ENCODE measurements at regions not wholly inside any gene's neighbourhood (a gene's known extent, or its start where the extent isn't known, plus 50 kb on each side); places are given as distances from the start of the nearest gene placed in this dataset.

DNA sequence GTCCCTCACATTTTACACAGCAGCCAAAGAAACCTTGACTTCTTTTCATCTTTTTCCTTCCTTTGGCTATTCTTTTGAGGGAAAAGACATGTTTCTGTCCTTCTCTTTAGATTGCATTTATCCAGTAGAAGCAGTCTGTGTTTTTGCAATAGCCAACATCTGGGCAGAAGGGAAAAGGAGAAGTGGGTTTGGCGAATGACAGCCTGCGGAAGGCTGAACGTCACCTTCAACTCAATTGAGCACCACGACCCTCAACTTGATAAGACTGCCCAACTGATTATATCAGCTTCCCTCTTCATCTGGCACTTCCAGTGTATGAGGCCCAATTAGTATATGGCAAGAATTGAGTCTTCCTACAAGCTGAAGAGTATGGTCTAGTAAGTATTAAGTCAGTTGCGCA, 1997.6 kb upstream of the WWC1 start:
- Histone ChIP-seq H3K27ac (ENCODE audit: insufficient read depth, low read length, poor library complexity, severe bottlenecking) (no peak overlapping the region), H3K4me3 (ENCODE audit: low read depth, low read length) (no peak overlapping the region), H3K4me1 (ENCODE audit: control insufficient read depth, insufficient read depth, low read length, poor library complexity, severe bottlenecking) (no peaks in the 10 kb centered on the region), H3K36me3 (ENCODE audit: control insufficient read depth, insufficient read depth, low read length) (no peaks in the 10 kb centered on the region), H3K9me3 (ENCODE audit: control insufficient read depth in 2 of 2, low read length in 2 of 2) (peaks cover 0 to 7% of the 10 kb centered on the region in 2 experiments), H3K27me3 (ENCODE audit: control insufficient read depth, insufficient read depth, low read length) (no peaks in the 10 kb centered on the region)
- DNase-seq, result no peak
- Mint-ChIP-seq H3K4me1 (no peaks in the 10 kb centered on the region), H3K9me3 (peaks cover 4 to 16% (median 9%) of the 10 kb centered on the region in 7 donors), H3K4me3 (no peak overlapping the region), H3K36me3 (no peaks in the 10 kb centered on the region), H3K27ac (no peak overlapping the region), H3K27me3 (no peaks in the 10 kb centered on the region)
- no peak for ATAC-seq (ENCODE audit: low read depth in 2 of 2)

DNA sequence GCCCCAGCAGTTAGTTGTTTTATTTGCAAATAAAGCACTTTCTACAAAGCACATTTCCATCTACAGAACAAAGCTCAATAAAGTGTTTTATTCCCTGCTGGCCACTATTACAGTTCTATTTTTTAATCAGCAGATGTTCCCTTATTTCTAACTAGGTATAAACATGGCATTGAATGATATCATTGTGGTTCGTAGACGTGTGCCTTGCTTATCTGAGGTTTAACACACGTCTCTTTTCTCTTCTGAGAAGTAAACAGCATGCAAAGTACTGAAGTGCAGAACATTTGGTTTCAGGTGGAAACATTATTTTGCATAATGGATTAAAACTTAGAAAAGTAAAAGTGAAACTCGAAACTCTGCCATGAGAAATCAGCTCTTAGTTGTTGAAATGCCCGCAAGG, 1989.3 kb upstream of the WWC1 start:
- H3K36me3 ChIP-seq (ENCODE audit: control insufficient read depth, insufficient read depth, low read length), result no peaks in the 10 kb centered on the region
- DNase-seq (no peak), ATAC-seq (ENCODE audit: low read depth in 2 of 2) (no peak)
- Mint-ChIP-seq H3K36me3 (no peaks in the 10 kb centered on the region), H3K27ac (no peak overlapping the region), H3K9me3 (peaks cover under 1 to 30% (median 13%) of the 10 kb centered on the region in 7 donors), H3K27me3 (no peaks in the 10 kb centered on the region), H3K4me3 (no peak overlapping the region), H3K4me1 (no peaks in the 10 kb centered on the region)
- H3K27me3 ChIP-seq (ENCODE audit: control insufficient read depth, insufficient read depth, low read length), result no peaks in the 10 kb centered on the region
- peaks cover 0 to 3% of the 10 kb centered on the region in 2 experiments for H3K9me3 ChIP-seq (ENCODE audit: control insufficient read depth in 2 of 2, low read length in 2 of 2)
- H3K4me1 ChIP-seq (ENCODE audit: control insufficient read depth, insufficient read depth, low read length, poor library complexity, severe bottlenecking), result no peaks in the 10 kb centered on the region
- H3K4me3 ChIP-seq (ENCODE audit: low read depth, low read length), result no peak overlapping the region
- no peak overlapping the region for H3K27ac ChIP-seq (ENCODE audit: insufficient read depth, low read length, poor library complexity, severe bottlenecking)

DNA sequence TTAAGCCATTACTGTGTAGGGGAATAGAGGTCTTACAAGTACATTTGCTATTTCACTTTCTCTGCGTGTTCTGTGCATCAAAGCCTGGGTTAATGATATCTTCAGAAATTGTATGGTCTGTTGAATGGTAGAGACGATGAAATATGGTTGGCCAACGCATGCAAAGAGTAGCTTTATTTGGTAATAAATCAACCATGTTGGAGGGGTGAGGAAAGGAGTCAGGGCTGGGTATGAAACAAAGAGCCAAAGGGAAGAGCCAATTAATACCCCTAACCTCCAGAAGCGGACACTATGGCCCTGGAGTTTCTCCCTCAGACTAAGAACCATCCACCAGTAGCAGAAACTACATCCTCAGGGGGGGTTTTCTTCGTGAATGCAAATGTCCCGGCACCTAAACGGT, 1974.0 kb upstream of the WWC1 start:
- H3K27ac Mint-ChIP-seq, result no peak overlapping the region
- H3K4me3 ChIP-seq (ENCODE audit: low read depth, low read length), result no peak overlapping the region
- H3K27me3 ChIP-seq (ENCODE audit: control insufficient read depth, insufficient read depth, low read length), result no peaks in the 10 kb centered on the region
- no peaks in the 10 kb centered on the region for H3K9me3 ChIP-seq (ENCODE audit: control insufficient read depth in 2 of 2, low read length in 2 of 2)
- no peak for DNase-seq
- no peaks in the 10 kb centered on the region for H3K4me1 Mint-ChIP-seq
- no peak overlapping the region for H3K27ac ChIP-seq (ENCODE audit: insufficient read depth, low read length, poor library complexity, severe bottlenecking)
- H3K9me3 Mint-ChIP-seq, result peaks cover 0 to 19% (median 7%) of the 10 kb centered on the region in 7 donors
- H3K4me1 ChIP-seq (ENCODE audit: control insufficient read depth, insufficient read depth, low read length, poor library complexity, severe bottlenecking), result no peaks in the 10 kb centered on the region
- no peaks in the 10 kb centered on the region for H3K27me3 Mint-ChIP-seq
- H3K36me3 Mint-ChIP-seq, result no peaks in the 10 kb centered on the region
- ATAC-seq (ENCODE audit: low read depth in 2 of 2), result no peak
- H3K4me3 Mint-ChIP-seq, result no peak overlapping the region
- H3K36me3 ChIP-seq (ENCODE audit: control insufficient read depth, insufficient read depth, low read length), result no peaks in the 10 kb centered on the region

DNA sequence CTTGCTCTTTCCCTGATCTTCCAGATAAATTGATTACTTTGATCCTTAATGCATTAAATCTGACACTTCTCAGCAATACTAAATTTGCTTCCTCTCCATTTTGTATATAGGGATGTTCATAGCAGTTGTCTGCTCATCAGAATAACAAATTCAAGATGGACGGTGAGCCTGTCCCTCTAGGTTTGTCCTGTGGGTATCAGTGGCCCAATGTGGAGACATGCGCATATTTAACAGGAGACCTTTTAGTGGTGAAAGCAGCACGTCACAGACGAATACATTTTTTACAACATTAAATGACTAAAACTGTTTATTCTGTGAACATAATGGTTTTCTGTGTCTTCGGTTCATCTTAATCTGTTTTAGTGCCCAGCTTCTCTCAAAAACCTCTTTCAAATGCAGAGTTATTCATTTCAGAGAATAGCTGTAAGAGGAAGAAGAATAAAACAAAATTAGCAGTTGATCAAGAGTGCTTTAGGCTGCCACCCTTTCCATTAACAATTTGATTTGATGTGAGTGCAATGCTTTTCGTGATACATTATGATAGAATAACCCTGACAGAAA, 1970.4 kb upstream of the WWC1 start:
- H3K4me3 Mint-ChIP-seq, result no peak overlapping the region
- H3K9me3 Mint-ChIP-seq, result peaks cover 0 to 18% (median 9%) of the 10 kb centered on the region in 7 donors
- no peak overlapping the region for H3K27ac Mint-ChIP-seq
- Histone ChIP-seq H3K4me3 (ENCODE audit: low read depth, low read length) (no peak overlapping the region), H3K27me3 (ENCODE audit: control insufficient read depth, insufficient read depth, low read length) (no peaks in the 10 kb centered on the region), H3K9me3 (ENCODE audit: control insufficient read depth in 2 of 2, low read length in 2 of 2) (no peaks in the 10 kb centered on the region), H3K36me3 (ENCODE audit: control insufficient read depth, insufficient read depth, low read length) (no peaks in the 10 kb centered on the region), H3K27ac (ENCODE audit: insufficient read depth, low read length, poor library complexity, severe bottlenecking) (no peak overlapping the region), H3K4me1 (ENCODE audit: control insufficient read depth, insufficient read depth, low read length, poor library complexity, severe bottlenecking) (no peaks in the 10 kb centered on the region)
- H3K4me1 Mint-ChIP-seq, result no peaks in the 10 kb centered on the region
- no peaks in the 10 kb centered on the region for H3K36me3 Mint-ChIP-seq
- H3K27me3 Mint-ChIP-seq, result no peaks in the 10 kb centered on the region
- ATAC-seq (ENCODE audit: low read depth in 2 of 2) (no peak), DNase-seq (no peak)

DNA sequence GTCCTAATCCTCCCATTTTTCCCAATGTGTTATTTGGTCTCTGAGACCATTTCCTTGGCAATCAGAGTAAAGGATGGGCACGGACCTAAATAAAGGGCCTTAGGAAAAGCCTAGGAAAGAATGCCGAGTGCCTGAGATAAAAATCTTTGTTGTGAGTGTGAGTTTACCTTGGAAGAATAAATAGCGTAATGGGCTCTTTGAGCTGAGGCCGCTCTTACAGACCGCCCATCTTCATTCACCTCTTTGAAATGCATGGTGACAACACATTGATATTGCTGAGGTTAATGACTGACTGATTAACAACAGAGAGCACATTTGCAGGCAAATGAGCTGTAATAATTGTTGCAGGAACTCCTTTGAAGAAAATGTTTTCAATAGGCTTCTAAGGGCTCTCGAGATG, 1967.1 kb upstream of the WWC1 start:
- Mint-ChIP-seq H3K4me1 (no peaks in the 10 kb centered on the region), H3K4me3 (no peak overlapping the region), H3K27me3 (no peaks in the 10 kb centered on the region), H3K36me3 (no peaks in the 10 kb centered on the region), H3K9me3 (peaks cover 0 to 13% (median 5%) of the 10 kb centered on the region in 7 donors), H3K27ac (no peak overlapping the region)
- no peak for DNase-seq
- ATAC-seq (ENCODE audit: low read depth in 2 of 2), result no peak
- no peak overlapping the region for H3K27ac ChIP-seq (ENCODE audit: insufficient read depth, low read length, poor library complexity, severe bottlenecking)
- H3K4me1 ChIP-seq (ENCODE audit: control insufficient read depth, insufficient read depth, low read length, poor library complexity, severe bottlenecking), result no peaks in the 10 kb centered on the region
- no peaks in the 10 kb centered on the region for H3K9me3 ChIP-seq (ENCODE audit: control insufficient read depth in 2 of 2, low read length in 2 of 2)
- no peak overlapping the region for H3K4me3 ChIP-seq (ENCODE audit: low read depth, low read length)
- no peaks in the 10 kb centered on the region for H3K36me3 ChIP-seq (ENCODE audit: control insufficient read depth, insufficient read depth, low read length)
- H3K27me3 ChIP-seq (ENCODE audit: control insufficient read depth, insufficient read depth, low read length), result no peaks in the 10 kb centered on the region

DNA sequence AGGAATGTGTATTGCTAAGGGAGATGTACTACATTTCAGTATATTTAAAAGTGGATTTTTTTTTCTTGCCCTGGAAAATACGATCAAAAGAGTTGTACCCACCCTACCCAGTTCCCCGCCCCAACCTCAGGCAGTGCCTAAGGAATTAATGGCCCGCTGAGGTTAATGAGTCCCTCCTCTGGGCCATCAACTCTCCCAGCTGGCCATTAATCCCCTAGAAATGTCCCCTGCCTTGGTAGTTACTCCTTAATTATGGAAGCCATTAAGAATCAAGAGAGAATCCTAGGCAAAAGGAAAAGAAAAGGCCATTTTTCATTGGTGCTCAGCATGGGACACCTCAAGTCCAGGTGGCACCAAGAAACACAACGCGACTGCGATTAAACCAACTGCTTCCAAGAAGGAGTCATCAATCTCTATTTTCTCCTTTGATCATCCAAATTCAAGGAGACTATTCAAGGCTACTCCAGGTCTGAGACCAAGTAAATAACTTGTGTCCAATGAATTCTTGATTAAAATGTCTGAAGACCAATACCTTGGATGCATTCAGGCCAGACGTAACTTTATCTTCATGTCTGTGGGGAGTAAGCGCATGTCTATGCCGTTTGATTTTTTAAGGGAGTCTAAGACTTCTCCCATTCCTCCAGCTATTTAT, 1962.2 kb upstream of the WWC1 start:
- H3K27ac Mint-ChIP-seq, result no peak overlapping the region
- no peaks in the 10 kb centered on the region for H3K36me3 Mint-ChIP-seq
- Histone ChIP-seq H3K36me3 (ENCODE audit: control insufficient read depth, insufficient read depth, low read length) (no peaks in the 10 kb centered on the region), H3K4me3 (ENCODE audit: low read depth, low read length) (no peak overlapping the region), H3K27me3 (ENCODE audit: control insufficient read depth, insufficient read depth, low read length) (no peaks in the 10 kb centered on the region), H3K27ac (ENCODE audit: insufficient read depth, low read length, poor library complexity, severe bottlenecking) (no peak overlapping the region), H3K4me1 (ENCODE audit: control insufficient read depth, insufficient read depth, low read length, poor library complexity, severe bottlenecking) (no peaks in the 10 kb centered on the region), H3K9me3 (ENCODE audit: control insufficient read depth in 2 of 2, low read length in 2 of 2) (no peaks in the 10 kb centered on the region)
- no peaks in the 10 kb centered on the region for H3K4me1 Mint-ChIP-seq
- peaks cover 1 to 19% (median 7%) of the 10 kb centered on the region in 7 donors for H3K9me3 Mint-ChIP-seq
- no peak for DNase-seq
- no peak for ATAC-seq (ENCODE audit: low read depth in 2 of 2)
- no peaks in the 10 kb centered on the region for H3K27me3 Mint-ChIP-seq
- no peak overlapping the region for H3K4me3 Mint-ChIP-seq

DNA sequence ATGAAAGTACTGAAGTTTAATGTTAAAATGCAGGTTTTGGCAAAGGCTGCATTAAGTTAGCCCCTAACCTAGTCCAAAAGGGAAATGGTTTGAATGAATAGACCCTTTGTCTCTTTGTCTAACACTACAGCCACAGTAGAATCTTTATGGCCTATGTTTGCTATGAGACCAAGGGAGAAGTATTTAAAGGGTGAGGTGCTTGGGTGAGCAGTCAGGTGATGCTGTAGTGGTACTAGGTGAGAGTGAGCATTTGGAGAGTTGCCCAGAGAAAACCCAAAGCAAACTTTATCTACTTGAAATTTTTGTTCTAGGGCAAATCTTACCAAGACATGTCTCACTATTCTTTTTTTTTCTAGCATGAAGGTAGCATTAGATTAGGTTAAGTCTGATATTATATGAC, 1961.4 kb upstream of the WWC1 start:
- Mint-ChIP-seq H3K27ac (no peak overlapping the region), H3K9me3 (peaks cover 4 to 21% (median 8%) of the 10 kb centered on the region in 7 donors), H3K4me1 (no peaks in the 10 kb centered on the region), H3K4me3 (no peak overlapping the region), H3K27me3 (no peaks in the 10 kb centered on the region), H3K36me3 (no peaks in the 10 kb centered on the region)
- no peaks in the 10 kb centered on the region for H3K36me3 ChIP-seq (ENCODE audit: control insufficient read depth, insufficient read depth, low read length)
- DNase-seq, result no peak
- ATAC-seq (ENCODE audit: low read depth in 2 of 2), result no peak
- no peak overlapping the region for H3K4me3 ChIP-seq (ENCODE audit: low read depth, low read length)
- H3K27ac ChIP-seq (ENCODE audit: insufficient read depth, low read length, poor library complexity, severe bottlenecking), result no peak overlapping the region
- peaks cover 0 to 2% of the 10 kb centered on the region in 2 experiments for H3K9me3 ChIP-seq (ENCODE audit: control insufficient read depth in 2 of 2, low read length in 2 of 2)
- no peaks in the 10 kb centered on the region for H3K27me3 ChIP-seq (ENCODE audit: control insufficient read depth, insufficient read depth, low read length)
- H3K4me1 ChIP-seq (ENCODE audit: control insufficient read depth, insufficient read depth, low read length, poor library complexity, severe bottlenecking), result no peaks in the 10 kb centered on the region

DNA sequence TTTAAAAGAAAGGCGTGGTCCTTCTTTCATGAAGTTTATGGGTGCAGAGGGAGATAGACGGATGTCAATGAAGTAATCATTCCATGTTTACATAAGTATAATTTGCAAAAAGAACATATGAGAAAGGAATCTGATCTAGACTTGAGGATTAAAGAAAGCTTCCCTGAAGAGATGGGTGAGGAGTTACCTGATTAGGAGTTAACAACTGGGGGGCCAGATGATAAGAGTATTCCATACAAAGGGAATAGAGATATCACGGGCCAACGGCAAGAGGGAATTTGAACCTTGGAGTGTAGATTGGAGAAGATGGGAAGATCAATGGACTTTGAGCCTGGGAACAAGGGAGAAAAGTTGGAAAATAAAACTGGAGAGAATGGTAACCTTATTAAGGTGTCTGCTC, 1959.9 kb upstream of the WWC1 start:
- Histone ChIP-seq H3K4me1 (ENCODE audit: control insufficient read depth, insufficient read depth, low read length, poor library complexity, severe bottlenecking) (no peaks in the 10 kb centered on the region), H3K36me3 (ENCODE audit: control insufficient read depth, insufficient read depth, low read length) (no peaks in the 10 kb centered on the region), H3K4me3 (ENCODE audit: low read depth, low read length) (no peak overlapping the region), H3K9me3 (ENCODE audit: control insufficient read depth in 2 of 2, low read length in 2 of 2) (peaks cover 0 to 5% of the 10 kb centered on the region in 2 experiments), H3K27me3 (ENCODE audit: control insufficient read depth, insufficient read depth, low read length) (no peaks in the 10 kb centered on the region), H3K27ac (ENCODE audit: insufficient read depth, low read length, poor library complexity, severe bottlenecking) (no peak overlapping the region)
- no peaks in the 10 kb centered on the region for H3K36me3 Mint-ChIP-seq
- H3K27me3 Mint-ChIP-seq, result no peaks in the 10 kb centered on the region
- ATAC-seq (ENCODE audit: low read depth in 2 of 2) (no peak), DNase-seq (no peak)
- H3K27ac Mint-ChIP-seq, result no peak overlapping the region
- no peaks in the 10 kb centered on the region for H3K4me1 Mint-ChIP-seq
- no peak overlapping the region for H3K4me3 Mint-ChIP-seq
- peaks cover 7 to 17% (median 10%) of the 10 kb centered on the region in 7 donors for H3K9me3 Mint-ChIP-seq
